ENCODE measurements at regions not wholly inside any gene's neighbourhood (a gene's known extent, or its start where the extent isn't known, plus 50 kb on each side); places are given as distances from the start of the nearest gene placed in this dataset.

DNA sequence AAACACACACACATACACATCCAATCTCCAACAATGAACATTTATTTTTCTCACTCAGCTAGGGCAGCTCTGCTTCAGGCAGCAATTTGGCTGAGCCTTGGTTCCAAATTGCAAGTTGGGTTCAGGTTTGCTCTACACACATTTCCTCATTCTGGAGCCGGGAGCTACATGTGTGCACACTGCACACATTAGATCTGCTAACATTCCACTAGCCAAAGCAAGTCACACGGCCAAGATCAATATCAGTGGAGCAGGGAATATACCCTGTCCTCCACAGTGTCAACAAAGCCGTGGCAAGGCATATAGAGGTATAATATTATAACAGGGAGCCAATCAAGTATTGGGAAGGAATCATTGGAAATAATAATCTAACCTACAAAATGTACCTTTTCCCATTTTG lies 57.5 kb upstream of the PPP1R3C start:
- no peaks in the 10 kb centered on the region for H3K36me3 ChIP-seq
- H3K27me3 ChIP-seq: no peaks in the 10 kb centered on the region
- no peaks in the 10 kb centered on the region for H3K9me3 ChIP-seq
- DNase-seq: no peak
- TF ChIP-seq POLR2A (IDR thresholded peaks at IDR 0.05) (no peak), CTCF (IDR thresholded peaks at IDR 0.05) (no peak)
- no peak overlapping the region for H3K27ac ChIP-seq
- no peaks in the 10 kb centered on the region for H3K4me1 ChIP-seq
- H3K4me3 ChIP-seq: no peak overlapping the region

DNA sequence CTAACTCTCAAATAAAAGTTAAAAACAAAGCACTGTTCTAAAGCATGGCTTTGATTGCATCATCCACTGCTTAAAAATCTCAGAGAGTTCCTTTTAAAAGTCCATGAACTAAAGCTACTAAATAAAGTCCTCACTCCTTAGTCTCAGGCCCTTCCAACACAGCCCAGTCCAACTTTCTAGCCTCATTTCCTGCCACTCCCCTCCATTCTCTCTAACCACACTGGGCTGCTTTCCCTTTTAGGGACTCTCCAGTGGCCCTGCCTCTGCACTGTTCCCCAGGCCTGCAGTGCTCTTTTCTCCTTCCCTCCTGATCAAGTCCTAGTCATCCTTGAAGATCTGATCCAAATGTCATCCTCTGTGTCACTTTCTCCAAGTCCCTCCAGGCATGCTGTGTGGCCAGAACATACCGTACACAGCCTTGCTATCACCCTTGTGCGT lies 56.9 kb upstream of the PPP1R3C start:
- DNase-seq: no peak
- H3K36me3 ChIP-seq: no peaks in the 10 kb centered on the region
- H3K4me3 ChIP-seq: no peak overlapping the region
- H3K27ac ChIP-seq: no peak overlapping the region
- H3K9me3 ChIP-seq: no peaks in the 10 kb centered on the region
- no peaks in the 10 kb centered on the region for H3K27me3 ChIP-seq
- no peaks in the 10 kb centered on the region for H3K4me1 ChIP-seq
- TF ChIP-seq CTCF (IDR thresholded peaks at IDR 0.05) (no peak), POLR2A (IDR thresholded peaks at IDR 0.05) (no peak)

GRCh38 chr10:91684841-91685240 lies 52.0 kb upstream of the PPP1R3C start:
- Histone ChIP-seq H3K9me3 (no peaks in the 10 kb centered on the region), H3K4me1 (no peaks in the 10 kb centered on the region), H3K27ac (no peak overlapping the region), H3K27me3 (no peaks in the 10 kb centered on the region), H3K36me3 (no peaks in the 10 kb centered on the region), H3K4me3 (no peak overlapping the region)
- TF ChIP-seq POLR2A (IDR thresholded peaks at IDR 0.05) (no peak), CTCF (IDR thresholded peaks at IDR 0.05) (no peak)
- DNase-seq: no peak

DNA sequence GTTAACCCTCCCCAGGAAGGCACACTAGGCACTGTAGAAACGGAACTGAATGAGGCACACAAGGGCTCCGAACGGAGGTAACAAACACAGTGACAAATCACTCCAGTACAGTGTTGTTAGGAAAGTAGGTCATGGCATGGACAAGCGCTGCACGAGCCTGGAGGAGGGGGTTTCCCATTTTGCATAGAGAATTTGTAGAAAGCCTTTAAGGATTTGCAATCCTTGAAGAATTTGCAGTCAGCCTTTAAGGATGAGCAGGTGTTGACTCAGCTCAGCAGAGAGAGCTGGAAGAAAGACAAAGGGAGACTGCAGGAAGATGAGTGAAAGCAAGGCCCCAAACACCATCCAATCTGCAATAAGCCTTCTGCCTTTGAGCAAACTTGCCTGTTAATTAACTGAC lies 51.1 kb upstream of the PPP1R3C start:
- Histone ChIP-seq H3K36me3 (no peaks in the 10 kb centered on the region), H3K27me3 (no peaks in the 10 kb centered on the region), H3K27ac (no peak overlapping the region), H3K4me1 (no peaks in the 10 kb centered on the region), H3K9me3 (no peaks in the 10 kb centered on the region), H3K4me3 (no peak overlapping the region)
- no peak for DNase-seq
- TF ChIP-seq POLR2A (IDR thresholded peaks at IDR 0.05): no peak
- no peak for TF ChIP-seq CTCF (IDR thresholded peaks at IDR 0.05)

DNA sequence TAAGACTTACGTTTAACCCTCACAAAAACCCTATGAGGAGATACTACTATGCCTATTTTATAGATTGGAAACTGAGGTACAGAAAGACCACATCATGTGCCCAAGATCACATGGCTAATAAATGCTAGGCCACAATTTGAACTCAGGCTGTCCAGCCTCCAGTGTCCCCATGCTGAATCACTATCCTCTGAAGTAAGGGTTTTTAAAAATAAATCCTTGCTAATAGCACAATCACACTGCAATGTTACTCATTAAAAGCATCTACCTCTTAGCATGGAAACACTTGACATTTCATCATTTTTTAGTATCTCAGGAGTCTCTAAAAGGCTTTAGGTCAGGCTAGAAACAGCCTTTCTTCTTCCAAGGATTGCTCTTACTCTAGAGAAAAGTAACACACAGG lies 50.0 kb upstream of the PPP1R3C start:
- no peak for DNase-seq
- H3K36me3 ChIP-seq: no peaks in the 10 kb centered on the region
- H3K4me3 ChIP-seq: no peak overlapping the region
- no peaks in the 10 kb centered on the region for H3K4me1 ChIP-seq
- no peak for TF ChIP-seq CTCF (IDR thresholded peaks at IDR 0.05)
- TF ChIP-seq POLR2A (IDR thresholded peaks at IDR 0.05): no peak
- no peaks in the 10 kb centered on the region for H3K9me3 ChIP-seq
- no peaks in the 10 kb centered on the region for H3K27me3 ChIP-seq
- H3K27ac ChIP-seq: no peak overlapping the region

Data from Peyer's patch (tissue), 4 donors.